Natural killer cell treated with Interleukin-12 subunit alpha and Interleukin-12 subunit beta and Interleukin-15 and Interleukin-18, amount 100 ng/mL, for 72 hours (primary cell): ENCODE measurements at regions not wholly inside any gene's neighbourhood (a gene's known extent, or its start where the extent isn't known, plus 50 kb on each side); places are given as distances from the start of the nearest gene placed in this dataset.
"Not testable (repeated sequence)": the region's sequence is repeated elsewhere in the genome, so short reads cannot be mapped to it uniquely, and the experiment has no call there.

ENCODE experiments used
- ATAC-seq, 2 donors: fragments of 150-1000 bp; cut with Tn5 transposase in 1 of 2; sonication (Bioruptor Pico), chemical (Tn5 transposase) in 1 of 2; 2 replicates each; pipeline ENCODE4 v1.10.0; 2021
- DNase-seq: peaks from one replicate; pipeline ENCODE4 v3.0.0; 2022; ENCODE audit warnings: low spot score
- H3K27ac Mint-ChIP-seq, 2 donors: 1 replicate in 1 of 2; 2 replicates in 1 of 2; pipeline ENCODE4 v1.8.0; 2022; ENCODE audit warnings: mixed read lengths in 2 of 2, mild to moderate bottlenecking in 1 of 2, moderate library complexity in 1 of 2
- H3K27me3 Mint-ChIP-seq, 2 donors: 1 replicate in 1 of 2; 2 replicates in 1 of 2; pipeline ENCODE4 v1.8.0; 2022; ENCODE audit warnings: mixed read lengths in 2 of 2
- H3K36me3 Mint-ChIP-seq: one replicate; pipeline ENCODE4 v1.8.0; 2022; ENCODE audit warnings: mixed read lengths
- H3K4me1 Mint-ChIP-seq, 2 donors: 1 replicate in 1 of 2; 2 replicates in 1 of 2; pipeline ENCODE4 v1.8.0; 2022; ENCODE audit warnings: low read depth in 2 of 2, mixed read lengths in 2 of 2, mild to moderate bottlenecking in 1 of 2
- H3K4me3 Mint-ChIP-seq: one replicate; pipeline ENCODE4 v1.8.0; 2022; ENCODE audit warnings: mixed read lengths
- H3K9me3 Mint-ChIP-seq: 2 replicates; pipeline ENCODE4 v1.8.0; 2022; ENCODE audit warnings: mixed read lengths

DNA sequence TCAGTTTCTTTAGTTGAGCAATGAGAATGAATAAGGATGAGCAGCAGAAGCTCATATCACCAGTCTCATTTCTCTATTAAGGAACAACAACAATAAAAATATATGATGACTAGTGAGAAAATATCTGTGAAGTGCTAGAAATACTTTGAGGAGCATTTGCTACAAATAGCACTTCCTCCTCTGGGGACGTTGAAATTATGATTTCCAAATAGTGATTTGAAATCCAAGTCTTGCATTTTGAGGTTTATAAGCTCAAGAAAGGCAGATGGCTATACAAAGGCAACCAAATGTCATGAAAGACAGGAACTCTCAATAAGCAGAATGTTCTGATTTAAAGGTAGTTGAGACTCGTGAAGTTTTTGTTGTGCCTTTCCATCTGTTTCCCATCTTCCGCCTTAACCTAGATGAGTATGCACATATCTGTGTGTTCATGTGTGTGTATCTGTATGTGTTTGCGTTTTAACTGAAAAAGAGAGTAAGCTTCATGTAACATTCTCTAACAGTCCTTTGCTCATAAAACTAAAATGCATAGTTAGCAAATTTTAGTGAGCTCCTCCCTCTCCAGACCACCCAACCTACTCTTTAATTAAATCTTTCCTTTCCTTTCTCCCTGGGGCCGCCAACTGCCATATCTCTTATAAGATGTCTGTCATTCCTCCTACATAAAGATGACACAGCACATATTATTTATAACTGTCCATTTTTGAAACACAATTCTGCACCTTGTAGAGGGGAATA is 222.6 kb upstream of the RASGEF1B start:
- H3K27me3 Mint-ChIP-seq, result peaks cover 10 to 43% of the 10 kb centered on the region in 2 donors
- no peak overlapping the region for H3K27ac Mint-ChIP-seq
- no peaks in the 10 kb centered on the region for H3K9me3 Mint-ChIP-seq
- no peaks in the 10 kb centered on the region for H3K36me3 Mint-ChIP-seq
- H3K4me1 Mint-ChIP-seq, result no peaks in the 10 kb centered on the region
- ATAC-seq (no peak), DNase-seq (no peak)
- H3K4me3 Mint-ChIP-seq, result no peak overlapping the region

DNA sequence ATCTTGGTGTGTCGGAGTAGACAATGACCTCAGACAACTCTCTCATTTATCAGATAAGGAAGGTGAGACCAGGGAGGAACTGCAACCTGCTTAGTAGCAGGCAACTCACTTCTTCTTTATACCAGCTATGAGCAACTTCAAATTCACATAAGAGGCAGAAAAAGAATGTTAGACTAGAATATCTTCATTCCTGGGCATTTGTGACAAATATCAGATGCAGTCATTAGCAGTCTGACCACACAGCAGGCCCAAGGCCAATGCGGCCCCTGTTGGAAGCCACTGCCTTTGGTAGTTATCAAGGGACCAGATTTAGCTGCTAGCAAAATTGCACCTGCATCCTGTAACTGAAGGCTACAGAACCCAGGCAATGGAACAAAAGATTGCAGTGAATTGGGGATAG is 219.2 kb upstream of the RASGEF1B start:
- H3K27me3 Mint-ChIP-seq, result peaks cover 12 to 34% of the 10 kb centered on the region in 2 donors
- H3K4me1 Mint-ChIP-seq, result no peaks in the 10 kb centered on the region
- no peak overlapping the region for H3K4me3 Mint-ChIP-seq
- ATAC-seq (no peak), DNase-seq (no peak)
- no peaks in the 10 kb centered on the region for H3K36me3 Mint-ChIP-seq
- H3K9me3 Mint-ChIP-seq, result no peaks in the 10 kb centered on the region
- no peak overlapping the region for H3K27ac Mint-ChIP-seq

DNA sequence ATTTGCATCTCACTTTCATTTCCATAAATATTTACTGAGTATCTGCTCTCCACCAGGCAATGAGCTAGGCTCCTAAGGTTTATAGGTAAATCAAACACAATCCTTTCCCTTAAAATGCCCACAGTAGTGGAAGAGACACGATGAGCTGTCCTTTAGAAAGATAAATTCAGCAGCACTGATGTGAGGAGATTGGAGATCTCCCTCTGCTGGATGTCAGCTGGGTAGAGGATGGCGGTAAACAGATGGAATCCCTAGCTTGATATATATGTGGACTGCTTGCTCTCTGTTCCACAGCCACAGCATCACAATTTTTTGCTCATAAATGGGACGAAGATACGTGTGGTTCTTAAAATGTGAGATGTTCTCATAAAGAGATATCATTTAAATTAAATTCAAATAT is 216.4 kb upstream of the RASGEF1B start:
- ATAC-seq (no peak), DNase-seq (no peak)
- Mint-ChIP-seq H3K9me3 (no peaks in the 10 kb centered on the region), H3K36me3 (no peaks in the 10 kb centered on the region), H3K4me3 (no peak overlapping the region), H3K4me1 (no peaks in the 10 kb centered on the region), H3K27me3 (peaks cover 5 to 16% of the 10 kb centered on the region in 2 donors), H3K27ac (no peak overlapping the region)

DNA sequence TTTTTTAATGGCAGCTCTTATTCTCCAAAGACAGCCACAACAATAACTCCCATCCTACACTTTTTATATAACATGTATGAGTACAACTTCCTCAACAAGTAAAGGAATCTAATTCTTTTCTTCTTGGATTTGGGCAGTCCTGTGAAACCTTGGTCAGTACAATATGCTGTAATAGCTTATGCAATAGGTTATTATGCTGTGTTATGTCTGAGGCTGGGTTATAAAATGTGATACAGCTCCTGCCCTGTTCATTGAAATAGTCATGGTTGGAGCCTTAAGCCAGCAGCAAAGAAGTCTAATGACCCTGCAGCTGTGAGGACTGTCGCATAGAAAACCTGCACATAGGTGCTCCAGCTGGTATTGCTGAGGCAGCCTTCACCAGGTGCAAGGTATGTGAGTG is 215.8 kb upstream of the RASGEF1B start:
- no peak for DNase-seq
- peaks cover 6 to 13% of the 10 kb centered on the region in 2 donors for H3K27me3 Mint-ChIP-seq
- H3K36me3 Mint-ChIP-seq, result no peaks in the 10 kb centered on the region
- H3K4me1 Mint-ChIP-seq, result no peaks in the 10 kb centered on the region
- no peak for ATAC-seq
- H3K9me3 Mint-ChIP-seq, result no peaks in the 10 kb centered on the region
- H3K27ac Mint-ChIP-seq, result no peak overlapping the region
- H3K4me3 Mint-ChIP-seq, result no peak overlapping the region

GRCh38 chr4:81685104-81685503 is 213.4 kb upstream of the RASGEF1B start:
- Mint-ChIP-seq H3K4me1 (no peaks in the 10 kb centered on the region), H3K9me3 (no peaks in the 10 kb centered on the region), H3K27me3 (peaks cover 16 to 18% of the 10 kb centered on the region in 2 donors), H3K4me3 (no peak overlapping the region), H3K36me3 (no peaks in the 10 kb centered on the region), H3K27ac (no peak overlapping the region)
- ATAC-seq (no peak), DNase-seq (no peak)

DNA sequence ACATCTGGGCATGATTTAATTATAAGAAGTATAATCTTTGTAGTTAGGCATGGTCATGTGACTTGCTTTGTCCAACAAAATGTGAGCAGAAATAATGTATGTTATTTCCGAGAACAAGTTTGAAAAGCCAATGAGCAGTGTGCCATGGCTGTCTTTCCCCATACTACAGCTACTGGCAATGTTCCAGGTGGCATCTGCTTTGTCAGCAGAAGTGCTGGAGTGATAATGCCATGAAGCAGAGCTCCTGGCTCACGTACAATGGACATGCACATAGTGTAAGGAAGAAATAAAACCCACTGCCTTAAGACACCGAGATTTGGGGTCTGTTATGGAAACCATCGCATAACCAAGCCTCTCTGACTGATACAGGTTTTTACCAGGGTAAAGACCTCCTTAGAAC is 212.6 kb upstream of the RASGEF1B start:
- Mint-ChIP-seq H3K4me3 (no peak overlapping the region), H3K27me3 (peaks cover 19 to 23% of the 10 kb centered on the region in 2 donors), H3K9me3 (no peaks in the 10 kb centered on the region), H3K36me3 (no peaks in the 10 kb centered on the region), H3K4me1 (no peaks in the 10 kb centered on the region), H3K27ac (no peak overlapping the region)
- no peak for DNase-seq
- ATAC-seq, result no peak

GRCh38 chr4:81682492-81682891 is 210.8 kb upstream of the RASGEF1B start:
- ATAC-seq (no peak), DNase-seq (no peak)
- Mint-ChIP-seq H3K27me3 (peaks cover 23 to 36% of the 10 kb centered on the region in 2 donors), H3K4me3 (no peak overlapping the region), H3K4me1 (no peaks in the 10 kb centered on the region), H3K27ac (no peak overlapping the region), H3K36me3 (no peaks in the 10 kb centered on the region), H3K9me3 (no peaks in the 10 kb centered on the region)

- Mint-ChIP-seq H3K36me3 (no peaks in the 10 kb centered on the region), H3K27me3 (peaks cover 23 to 36% of the 10 kb centered on the region in 2 donors), H3K4me1 (no peaks in the 10 kb centered on the region), H3K27ac (no peak overlapping the region), H3K9me3 (no peaks in the 10 kb centered on the region), H3K4me3 (no peak overlapping the region)
- ATAC-seq (no peak), DNase-seq (no peak)
Observed at GRCh38 chr4:81679315-81679714, 207.6 kb upstream of the RASGEF1B start.

GRCh38 chr4:81678801-81679200 is 207.1 kb upstream of the RASGEF1B start:
- no peaks in the 10 kb centered on the region for H3K4me1 Mint-ChIP-seq
- peaks cover 23 to 36% of the 10 kb centered on the region in 2 donors for H3K27me3 Mint-ChIP-seq
- no peaks in the 10 kb centered on the region for H3K9me3 Mint-ChIP-seq
- ATAC-seq (no peak), DNase-seq (no peak)
- H3K4me3 Mint-ChIP-seq, result no peak overlapping the region
- no peaks in the 10 kb centered on the region for H3K36me3 Mint-ChIP-seq
- no peak overlapping the region for H3K27ac Mint-ChIP-seq

GRCh38 chr4:81676537-81676936 is 204.8 kb upstream of the RASGEF1B start:
- DNase-seq, result no peak
- no peaks in the 10 kb centered on the region for H3K4me1 Mint-ChIP-seq
- no peak overlapping the region for H3K27ac Mint-ChIP-seq
- no peaks in the 10 kb centered on the region for H3K36me3 Mint-ChIP-seq
- no peak overlapping the region for H3K4me3 Mint-ChIP-seq
- no peaks in the 10 kb centered on the region for H3K9me3 Mint-ChIP-seq
- peaks cover 18 to 39% of the 10 kb centered on the region in 2 donors for H3K27me3 Mint-ChIP-seq
- no peak for ATAC-seq

DNA sequence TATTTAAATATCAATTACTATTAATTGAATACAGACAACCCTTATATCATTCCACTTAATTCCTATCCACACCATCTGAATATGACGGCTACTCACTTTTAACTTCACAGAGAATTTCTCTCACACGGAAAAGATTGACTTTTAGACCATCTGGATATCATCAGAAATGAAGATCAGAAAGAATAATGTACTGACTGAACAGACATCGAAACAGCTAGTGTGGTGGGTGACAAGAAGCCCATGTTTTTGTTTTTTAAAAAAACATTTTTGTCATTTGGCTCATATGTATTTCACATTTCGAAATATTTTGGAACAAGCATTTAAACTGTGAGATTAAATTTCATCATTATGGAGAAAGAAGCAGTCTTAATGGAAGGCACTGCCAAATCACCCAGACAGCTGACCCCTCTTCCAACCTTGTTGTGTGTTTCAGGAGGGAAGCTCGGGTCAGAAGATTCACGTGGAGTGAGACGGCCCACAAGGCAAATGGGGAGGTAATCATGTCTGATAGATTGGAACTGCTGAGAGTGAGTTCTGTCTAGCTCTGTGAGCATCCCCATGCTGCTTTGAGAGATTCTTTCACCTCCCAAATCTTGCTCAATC is 204.2 kb upstream of the RASGEF1B start:
- peaks cover 15 to 33% of the 10 kb centered on the region in 2 donors for H3K27me3 Mint-ChIP-seq
- H3K9me3 Mint-ChIP-seq, result no peaks in the 10 kb centered on the region
- no peak overlapping the region for H3K27ac Mint-ChIP-seq
- no peak for ATAC-seq
- DNase-seq, result no peak
- no peaks in the 10 kb centered on the region for H3K4me1 Mint-ChIP-seq
- no peaks in the 10 kb centered on the region for H3K36me3 Mint-ChIP-seq
- H3K4me3 Mint-ChIP-seq, result no peak overlapping the region

- Mint-ChIP-seq H3K36me3 (no peaks in the 10 kb centered on the region), H3K4me3 (no peak overlapping the region), H3K4me1 (no peaks in the 10 kb centered on the region), H3K27me3 (peaks cover 4 to 21% of the 10 kb centered on the region in 2 donors), H3K27ac (no peak overlapping the region), H3K9me3 (no peaks in the 10 kb centered on the region)
- ATAC-seq (no peak), DNase-seq (no peak)
Observed at GRCh38 chr4:81673961-81674360, 202.3 kb upstream of the RASGEF1B start.

DNA sequence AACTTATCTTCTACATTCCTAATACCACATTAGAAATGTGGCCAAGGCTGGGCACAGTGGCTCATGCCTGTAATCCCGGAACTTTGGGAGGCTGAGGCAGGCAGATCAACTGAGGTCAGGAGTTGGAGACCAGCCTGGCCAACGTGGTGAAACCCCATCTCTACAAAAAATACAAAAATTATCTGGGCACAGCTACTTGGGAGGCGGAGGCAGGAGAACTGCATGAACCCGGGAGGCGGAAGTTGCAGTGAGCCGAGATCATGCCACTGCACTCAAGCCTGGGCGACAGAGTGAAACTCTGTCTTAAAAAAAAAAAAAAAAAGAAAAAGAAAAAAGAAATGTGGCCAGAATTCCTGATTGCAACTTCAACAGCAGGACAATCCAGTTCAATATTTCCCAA is 196.6 kb upstream of the RASGEF1B start:
- not testable (repeated sequence) for ATAC-seq, H3K36me3 Mint-ChIP-seq, H3K27ac Mint-ChIP-seq, H3K4me1 Mint-ChIP-seq, H3K9me3 Mint-ChIP-seq, H3K4me3 Mint-ChIP-seq, DNase-seq
- H3K27me3 Mint-ChIP-seq, result peaks cover 7 to 16% of the 10 kb centered on the region in 2 donors

DNA sequence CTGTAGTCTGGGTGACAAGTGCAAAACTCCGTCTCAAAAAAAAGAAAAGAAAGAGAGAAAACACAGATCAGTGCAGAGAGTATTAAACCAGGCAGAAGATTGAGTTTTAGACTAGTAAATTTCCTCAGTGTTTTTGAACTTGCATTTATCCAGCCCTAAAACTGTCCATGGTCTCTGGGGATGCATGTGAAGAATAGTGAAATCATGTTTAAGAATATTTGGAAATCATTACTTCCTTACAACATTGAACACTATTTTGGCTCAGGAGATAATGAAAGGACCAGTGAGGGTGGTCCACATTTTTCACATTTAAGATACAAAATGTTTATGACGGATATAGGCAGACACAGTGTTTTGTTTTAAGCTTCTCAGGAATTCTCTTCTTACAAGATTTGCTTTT is 195.8 kb upstream of the RASGEF1B start:
- Mint-ChIP-seq H3K36me3 (no peaks in the 10 kb centered on the region), H3K4me3 (no peak overlapping the region), H3K27ac (no peak overlapping the region), H3K27me3 (peaks cover 7 to 9% of the 10 kb centered on the region in 2 donors), H3K9me3 (no peaks in the 10 kb centered on the region), H3K4me1 (no peaks in the 10 kb centered on the region)
- no peak for DNase-seq
- ATAC-seq, result no peak
